GM13976 (cell line): ENCODE measurements at regions not wholly inside any gene's neighbourhood (a gene's known extent, or its start where the extent isn't known, plus 50 kb on each side); places are given as distances from the start of the nearest gene placed in this dataset.

Experiments
- DNase-seq: peaks from one replicate; pipeline ENCODE4 v3.0.0; 2012; ENCODE audit warnings: low spot score
- in situ Hi-C: fragments of 300-500 bp; cut with MboI; formaldehyde crosslinking; loops from one replicate; pipeline ENCODE4 v1.12.0; 2022; ENCODE audit warnings: low sequenced_read_pairs, mixed read lengths, inconsistent platforms; ENCODE audit not compliant: unreplicated experiment
- TF ChIP-seq, protein P1 (sequence below): IDR thresholded peaks from 2 replicates; pipeline ENCODE4 v1.5.1; 2012; ENCODE audit warnings: borderline replicate concordance, mild to moderate bottlenecking; ENCODE audit not compliant: insufficient read depth; ENCODE audit errors: extremely low read depth, missing control alignments, control extremely low read depth

- no peak for DNase-seq
- in situ Hi-C loops: no loop called here
- TF ChIP-seq, protein P1, sequence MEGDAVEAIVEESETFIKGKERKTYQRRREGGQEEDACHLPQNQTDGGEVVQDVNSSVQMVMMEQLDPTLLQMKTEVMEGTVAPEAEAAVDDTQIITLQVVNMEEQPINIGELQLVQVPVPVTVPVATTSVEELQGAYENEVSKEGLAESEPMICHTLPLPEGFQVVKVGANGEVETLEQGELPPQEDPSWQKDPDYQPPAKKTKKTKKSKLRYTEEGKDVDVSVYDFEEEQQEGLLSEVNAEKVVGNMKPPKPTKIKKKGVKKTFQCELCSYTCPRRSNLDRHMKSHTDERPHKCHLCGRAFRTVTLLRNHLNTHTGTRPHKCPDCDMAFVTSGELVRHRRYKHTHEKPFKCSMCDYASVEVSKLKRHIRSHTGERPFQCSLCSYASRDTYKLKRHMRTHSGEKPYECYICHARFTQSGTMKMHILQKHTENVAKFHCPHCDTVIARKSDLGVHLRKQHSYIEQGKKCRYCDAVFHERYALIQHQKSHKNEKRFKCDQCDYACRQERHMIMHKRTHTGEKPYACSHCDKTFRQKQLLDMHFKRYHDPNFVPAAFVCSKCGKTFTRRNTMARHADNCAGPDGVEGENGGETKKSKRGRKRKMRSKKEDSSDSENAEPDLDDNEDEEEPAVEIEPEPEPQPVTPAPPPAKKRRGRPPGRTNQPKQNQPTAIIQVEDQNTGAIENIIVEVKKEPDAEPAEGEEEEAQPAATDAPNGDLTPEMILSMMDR: no peak
Observed at GRCh38 chr4:180641495-180641894, 1601.7 kb upstream of the TENM3 start.

DNA sequence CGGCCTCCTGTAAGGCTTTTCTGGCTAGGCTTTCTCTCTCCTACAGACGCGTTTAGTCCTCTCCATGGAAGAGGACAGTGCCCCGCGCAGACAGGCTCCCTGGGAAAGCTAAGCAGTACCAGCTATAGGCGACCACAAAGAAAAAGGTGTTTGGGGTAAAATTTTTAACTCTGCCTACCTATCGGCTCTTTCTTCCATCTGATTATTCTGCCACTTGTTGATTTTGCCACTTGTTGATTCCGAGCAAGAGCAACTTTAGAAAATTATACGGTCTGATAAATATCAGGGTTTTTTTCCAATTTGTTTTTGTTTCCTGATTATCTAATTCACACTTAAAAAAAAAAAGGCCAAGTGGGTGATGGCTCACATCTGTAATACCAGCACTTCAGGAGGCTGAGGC lies 1600.5 kb upstream of the TENM3 start:
- TF ChIP-seq, protein P1: no peak
- no peak for DNase-seq
- in situ Hi-C loops: no loop called here

- TF ChIP-seq, protein P1: no peak
Observed at GRCh38 chr4:180650273-180650672, 1592.9 kb upstream of the TENM3 start.

GRCh38 chr4:180652533-180652932 lies 1590.7 kb upstream of the TENM3 start:
- in situ Hi-C loops: loop anchor here (25.0 kb wide), 2 partner anchors 590 to 790 kb away; no protein-coding TSS in a partner anchor
- no peak for DNase-seq

More at GRCh38 chr4:180650273-180650672, 1592.9 kb upstream of the TENM3 start:
- in situ Hi-C loops: loop anchor here (25.0 kb wide), 2 partner anchors 588 to 788 kb away; no protein-coding TSS in a partner anchor
- no peak for DNase-seq

GRCh38 chr4:180655886-180656285 lies 1587.3 kb upstream of the TENM3 start:
- DNase-seq: no peak
- TF ChIP-seq, protein P1: no peak
- in situ Hi-C loops: loop anchor here (25.0 kb wide), 2 partner anchors 594 to 794 kb away; no protein-coding TSS in a partner anchor

More at GRCh38 chr4:180652533-180652932, 1590.7 kb upstream of the TENM3 start:
- TF ChIP-seq, protein P1: no peak

- DNase-seq: no peak
- TF ChIP-seq, protein P1: no peak
- in situ Hi-C loops: loop anchor here (25.0 kb wide), 2 partner anchors 596 to 796 kb away; no protein-coding TSS in a partner anchor
Observed at GRCh38 chr4:180657881-180658280, 1585.3 kb upstream of the TENM3 start.
